ENCODE measurements at regions not wholly inside any gene's neighbourhood (a gene's known extent, or its start where the extent isn't known, plus 50 kb on each side); places are given as distances from the start of the nearest gene placed in this dataset.

GRCh38 chr10:108688314-108688713, 1235.0 kb downstream of the XPNPEP1 start (continued):
- TF ChIP-seq, protein P1, sequence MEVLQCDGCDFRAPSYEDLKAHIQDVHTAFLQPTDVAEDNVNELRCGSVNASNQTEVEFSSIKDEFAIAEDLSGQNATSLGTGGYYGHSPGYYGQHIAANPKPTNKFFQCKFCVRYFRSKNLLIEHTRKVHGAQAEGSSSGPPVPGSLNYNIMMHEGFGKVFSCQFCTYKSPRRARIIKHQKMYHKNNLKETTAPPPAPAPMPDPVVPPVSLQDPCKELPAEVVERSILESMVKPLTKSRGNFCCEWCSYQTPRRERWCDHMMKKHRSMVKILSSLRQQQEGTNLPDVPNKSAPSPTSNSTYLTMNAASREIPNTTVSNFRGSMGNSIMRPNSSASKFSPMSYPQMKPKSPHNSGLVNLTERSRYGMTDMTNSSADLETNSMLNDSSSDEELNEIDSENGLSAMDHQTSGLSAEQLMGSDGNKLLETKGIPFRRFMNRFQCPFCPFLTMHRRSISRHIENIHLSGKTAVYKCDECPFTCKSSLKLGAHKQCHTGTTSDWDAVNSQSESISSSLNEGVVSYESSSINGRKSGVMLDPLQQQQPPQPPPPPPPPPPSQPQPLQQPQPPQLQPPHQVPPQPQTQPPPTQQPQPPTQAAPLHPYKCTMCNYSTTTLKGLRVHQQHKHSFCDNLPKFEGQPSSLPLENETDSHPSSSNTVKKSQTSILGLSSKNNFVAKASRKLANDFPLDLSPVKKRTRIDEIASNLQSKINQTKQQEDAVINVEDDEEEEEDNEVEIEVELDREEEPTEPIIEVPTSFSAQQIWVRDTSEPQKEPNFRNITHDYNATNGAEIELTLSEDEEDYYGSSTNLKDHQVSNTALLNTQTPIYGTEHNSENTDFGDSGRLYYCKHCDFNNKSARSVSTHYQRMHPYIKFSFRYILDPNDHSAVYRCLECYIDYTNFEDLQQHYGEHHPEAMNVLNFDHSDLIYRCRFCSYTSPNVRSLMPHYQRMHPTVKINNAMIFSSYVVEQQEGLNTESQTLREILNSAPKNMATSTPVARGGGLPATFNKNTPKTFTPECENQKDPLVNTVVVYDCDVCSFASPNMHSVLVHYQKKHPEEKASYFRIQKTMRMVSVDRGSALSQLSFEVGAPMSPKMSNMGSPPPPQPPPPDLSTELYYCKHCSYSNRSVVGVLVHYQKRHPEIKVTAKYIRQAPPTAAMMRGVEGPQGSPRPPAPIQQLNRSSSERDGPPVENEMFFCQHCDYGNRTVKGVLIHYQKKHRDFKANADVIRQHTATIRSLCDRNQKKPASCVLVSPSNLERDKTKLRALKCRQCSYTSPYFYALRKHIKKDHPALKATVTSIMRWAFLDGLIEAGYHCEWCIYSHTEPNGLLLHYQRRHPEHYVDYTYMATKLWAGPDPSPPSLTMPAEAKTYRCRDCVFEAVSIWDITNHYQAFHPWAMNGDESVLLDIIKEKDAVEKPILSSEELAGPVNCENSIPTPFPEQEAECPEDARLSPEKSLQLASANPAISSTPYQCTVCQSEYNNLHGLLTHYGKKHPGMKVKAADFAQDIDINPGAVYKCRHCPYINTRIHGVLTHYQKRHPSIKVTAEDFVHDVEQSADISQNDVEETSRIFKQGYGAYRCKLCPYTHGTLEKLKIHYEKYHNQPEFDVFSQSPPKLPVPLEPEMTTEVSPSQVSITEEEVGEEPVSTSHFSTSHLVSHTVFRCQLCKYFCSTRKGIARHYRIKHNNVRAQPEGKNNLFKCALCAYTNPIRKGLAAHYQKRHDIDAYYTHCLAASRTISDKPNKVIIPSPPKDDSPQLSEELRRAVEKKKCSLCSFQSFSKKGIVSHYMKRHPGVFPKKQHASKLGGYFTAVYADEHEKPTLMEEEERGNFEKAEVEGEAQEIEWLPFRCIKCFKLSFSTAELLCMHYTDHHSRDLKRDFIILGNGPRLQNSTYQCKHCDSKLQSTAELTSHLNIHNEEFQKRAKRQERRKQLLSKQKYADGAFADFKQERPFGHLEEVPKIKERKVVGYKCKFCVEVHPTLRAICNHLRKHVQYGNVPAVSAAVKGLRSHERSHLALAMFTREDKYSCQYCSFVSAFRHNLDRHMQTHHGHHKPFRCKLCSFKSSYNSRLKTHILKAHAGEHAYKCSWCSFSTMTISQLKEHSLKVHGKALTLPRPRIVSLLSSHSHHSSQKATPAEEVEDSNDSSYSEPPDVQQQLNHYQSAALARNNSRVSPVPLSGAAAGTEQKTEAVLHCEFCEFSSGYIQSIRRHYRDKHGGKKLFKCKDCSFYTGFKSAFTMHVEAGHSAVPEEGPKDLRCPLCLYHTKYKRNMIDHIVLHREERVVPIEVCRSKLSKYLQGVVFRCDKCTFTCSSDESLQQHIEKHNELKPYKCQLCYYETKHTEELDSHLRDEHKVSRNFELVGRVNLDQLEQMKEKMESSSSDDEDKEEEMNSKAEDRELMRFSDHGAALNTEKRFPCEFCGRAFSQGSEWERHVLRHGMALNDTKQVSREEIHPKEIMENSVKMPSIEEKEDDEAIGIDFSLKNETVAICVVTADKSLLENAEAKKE (CRISPR knock-in tag; IDR thresholded peaks at IDR 0.05) = no peak
- TF ChIP-seq, protein P2, sequence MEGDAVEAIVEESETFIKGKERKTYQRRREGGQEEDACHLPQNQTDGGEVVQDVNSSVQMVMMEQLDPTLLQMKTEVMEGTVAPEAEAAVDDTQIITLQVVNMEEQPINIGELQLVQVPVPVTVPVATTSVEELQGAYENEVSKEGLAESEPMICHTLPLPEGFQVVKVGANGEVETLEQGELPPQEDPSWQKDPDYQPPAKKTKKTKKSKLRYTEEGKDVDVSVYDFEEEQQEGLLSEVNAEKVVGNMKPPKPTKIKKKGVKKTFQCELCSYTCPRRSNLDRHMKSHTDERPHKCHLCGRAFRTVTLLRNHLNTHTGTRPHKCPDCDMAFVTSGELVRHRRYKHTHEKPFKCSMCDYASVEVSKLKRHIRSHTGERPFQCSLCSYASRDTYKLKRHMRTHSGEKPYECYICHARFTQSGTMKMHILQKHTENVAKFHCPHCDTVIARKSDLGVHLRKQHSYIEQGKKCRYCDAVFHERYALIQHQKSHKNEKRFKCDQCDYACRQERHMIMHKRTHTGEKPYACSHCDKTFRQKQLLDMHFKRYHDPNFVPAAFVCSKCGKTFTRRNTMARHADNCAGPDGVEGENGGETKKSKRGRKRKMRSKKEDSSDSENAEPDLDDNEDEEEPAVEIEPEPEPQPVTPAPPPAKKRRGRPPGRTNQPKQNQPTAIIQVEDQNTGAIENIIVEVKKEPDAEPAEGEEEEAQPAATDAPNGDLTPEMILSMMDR (conservative IDR thresholded peaks at IDR 0.05; ENCODE audit: low read depth in 2 of 2) = no peak
- TF ChIP-seq, protein P3, sequence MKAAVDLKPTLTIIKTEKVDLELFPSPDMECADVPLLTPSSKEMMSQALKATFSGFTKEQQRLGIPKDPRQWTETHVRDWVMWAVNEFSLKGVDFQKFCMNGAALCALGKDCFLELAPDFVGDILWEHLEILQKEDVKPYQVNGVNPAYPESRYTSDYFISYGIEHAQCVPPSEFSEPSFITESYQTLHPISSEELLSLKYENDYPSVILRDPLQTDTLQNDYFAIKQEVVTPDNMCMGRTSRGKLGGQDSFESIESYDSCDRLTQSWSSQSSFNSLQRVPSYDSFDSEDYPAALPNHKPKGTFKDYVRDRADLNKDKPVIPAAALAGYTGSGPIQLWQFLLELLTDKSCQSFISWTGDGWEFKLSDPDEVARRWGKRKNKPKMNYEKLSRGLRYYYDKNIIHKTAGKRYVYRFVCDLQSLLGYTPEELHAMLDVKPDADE (IDR thresholded peaks at IDR 0.05) = no peak
- TF ChIP-seq EZH2phosphoT487 (IDR thresholded peaks at IDR 0.05; ENCODE audit: unreplicated experiment) = no peak
- TF ChIP-seq EZH2 (IDR thresholded peaks at IDR 0.05; ENCODE audit: low read depth, unreplicated experiment) = no peak

Data from GM23338 (cell line).